ENCODE measurements at regions not wholly inside any gene's neighbourhood (a gene's known extent, or its start where the extent isn't known, plus 50 kb on each side); places are given as distances from the start of the nearest gene placed in this dataset.
A peak's percentile ranks its signal among the peaks of the same experiment; 100 is the strongest.

- DNase-seq: no peak
Measured at GRCh38 chr18:72342933-72343332, 201.2 kb downstream of the CBLN2 start.

GRCh38 chr18:72339976-72340375 is 204.2 kb downstream of the CBLN2 start:
- DNase-seq: no peak

GRCh38 chr18:72336786-72337185 is 207.4 kb downstream of the CBLN2 start:
- no peak for DNase-seq

GRCh38 chr18:72329533-72329932 is 214.6 kb downstream of the CBLN2 start:
- DNase-seq: no peak

- DNase-seq: no peak
Measured at GRCh38 chr18:72325307-72325706, 218.8 kb downstream of the CBLN2 start.

GRCh38 chr18:72324677-72325076 is 219.5 kb downstream of the CBLN2 start:
- no peak for DNase-seq

GRCh38 chr18:72316497-72316896 is 227.6 kb downstream of the CBLN2 start:
- no peak for DNase-seq

- no peak for DNase-seq
Measured at GRCh38 chr18:72283148-72283925, 260.8 kb downstream of the CBLN2 start.

GRCh38 chr18:72273025-72273424 is 271.1 kb downstream of the CBLN2 start:
- no peak for DNase-seq

- DNase-seq: no peak
Measured at GRCh38 chr18:72261590-72261989, 282.6 kb downstream of the CBLN2 start.

- no peak for DNase-seq
Measured at GRCh38 chr18:72246076-72246475, 298.1 kb downstream of the CBLN2 start.

GRCh38 chr18:72235422-72235821 is 308.7 kb downstream of the CBLN2 start:
- DNase-seq: no peak

GRCh38 chr18:72233106-72233505 is 311.0 kb downstream of the CBLN2 start:
- DNase-seq: no peak

- no peak for DNase-seq
Measured at GRCh38 chr18:72232644-72233043, 311.5 kb downstream of the CBLN2 start.

- DNase-seq: no peak
Measured at GRCh38 chr18:72225958-72226357, 318.2 kb downstream of the CBLN2 start.

- no peak for DNase-seq
Measured at GRCh38 chr18:72223733-72224132, 320.4 kb downstream of the CBLN2 start.

- peak; percentile 53 for DNase-seq
Measured at GRCh38 chr18:72208920-72209676, 335.0 kb downstream of the CBLN2 start.

GRCh38 chr18:72207280-72207679 is 336.9 kb downstream of the CBLN2 start:
- DNase-seq: peak; percentile 13

- no peak for DNase-seq
Measured at GRCh38 chr18:72206814-72207213, 337.3 kb downstream of the CBLN2 start.

GRCh38 chr18:72201032-72201431 is 343.1 kb downstream of the CBLN2 start:
- no peak for DNase-seq

- DNase-seq: no peak
Measured at GRCh38 chr18:72197591-72197990, 346.6 kb downstream of the CBLN2 start.

- no peak for DNase-seq
Measured at GRCh38 chr18:72194072-72194471, 350.1 kb downstream of the CBLN2 start.

GRCh38 chr18:72187956-72188355 is 356.2 kb downstream of the CBLN2 start:
- no peak for DNase-seq

GRCh38 chr18:72181241-72181764 is 362.8 kb downstream of the CBLN2 start:
- DNase-seq: no peak

Measured in NCI-H510A (cell line).